ENCODE measurements at regions not wholly inside any gene's neighbourhood (a gene's known extent, or its start where the extent isn't known, plus 50 kb on each side); places are given as distances from the start of the nearest gene placed in this dataset.

DNA sequence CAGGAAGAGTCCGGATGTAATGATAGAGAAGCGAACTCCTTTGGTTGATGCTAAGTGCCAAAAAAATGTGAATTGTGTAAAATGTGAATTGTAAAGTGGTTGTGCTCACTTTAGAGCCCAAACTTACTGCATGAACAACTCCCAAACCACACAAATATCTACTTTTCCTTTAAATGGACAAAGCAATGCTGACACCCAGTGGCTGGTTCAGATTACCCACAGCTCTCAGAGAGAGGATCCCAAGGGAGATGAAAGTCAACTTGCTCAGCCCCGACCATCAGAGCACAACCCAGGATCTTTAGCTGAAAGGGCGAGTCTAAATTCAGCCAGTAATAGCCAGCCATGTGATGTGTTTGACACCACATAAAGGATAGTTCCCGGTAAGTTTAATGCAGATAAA is 133.7 kb downstream of the NMUR2 start:
- TF ChIP-seq, protein P1, sequence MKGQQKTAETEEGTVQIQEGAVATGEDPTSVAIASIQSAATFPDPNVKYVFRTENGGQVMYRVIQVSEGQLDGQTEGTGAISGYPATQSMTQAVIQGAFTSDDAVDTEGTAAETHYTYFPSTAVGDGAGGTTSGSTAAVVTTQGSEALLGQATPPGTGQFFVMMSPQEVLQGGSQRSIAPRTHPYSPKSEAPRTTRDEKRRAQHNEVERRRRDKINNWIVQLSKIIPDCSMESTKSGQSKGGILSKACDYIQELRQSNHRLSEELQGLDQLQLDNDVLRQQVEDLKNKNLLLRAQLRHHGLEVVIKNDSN (IDR thresholded peaks at IDR 0.05), result no peak
- TF ChIP-seq RAD21 (IDR thresholded peaks at IDR 0.05; ENCODE audit: low read depth), result peak; percentile 44

DNA sequence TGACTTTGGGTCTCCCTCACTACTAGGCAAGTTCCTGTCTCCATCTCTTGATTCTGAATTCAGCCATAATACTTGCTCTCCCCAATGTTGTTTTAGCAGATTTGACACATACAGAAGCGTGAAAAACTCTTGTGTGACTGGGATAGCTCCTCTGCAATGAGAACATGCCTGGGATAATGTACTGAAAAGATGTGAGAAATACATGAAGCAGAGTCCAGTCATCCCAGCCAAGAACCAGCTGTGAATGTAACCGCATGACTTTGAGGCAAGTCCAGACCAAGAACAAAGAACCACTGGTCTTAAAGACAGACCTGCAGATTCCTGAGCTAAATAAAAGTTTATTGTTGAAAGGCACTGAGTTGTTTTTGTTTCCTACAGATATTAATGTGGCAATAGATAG is 135.0 kb downstream of the NMUR2 start:
- TF ChIP-seq, protein P2, sequence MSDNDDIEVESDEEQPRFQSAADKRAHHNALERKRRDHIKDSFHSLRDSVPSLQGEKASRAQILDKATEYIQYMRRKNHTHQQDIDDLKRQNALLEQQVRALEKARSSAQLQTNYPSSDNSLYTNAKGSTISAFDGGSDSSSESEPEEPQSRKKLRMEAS (IDR thresholded peaks at IDR 0.05), result no peak
- TF ChIP-seq TCF12 (IDR thresholded peaks at IDR 0.05; ENCODE audit: low read depth), result no peak
- no peak for TF ChIP-seq FOXM1 (IDR thresholded peaks at IDR 0.05; ENCODE audit: borderline replicate concordance, low read depth)
- no peak for TF ChIP-seq CEBPB (IDR thresholded peaks at IDR 0.05)
- TF ChIP-seq NFIC (IDR thresholded peaks at IDR 0.05), result no peak
- TF ChIP-seq, protein P3, sequence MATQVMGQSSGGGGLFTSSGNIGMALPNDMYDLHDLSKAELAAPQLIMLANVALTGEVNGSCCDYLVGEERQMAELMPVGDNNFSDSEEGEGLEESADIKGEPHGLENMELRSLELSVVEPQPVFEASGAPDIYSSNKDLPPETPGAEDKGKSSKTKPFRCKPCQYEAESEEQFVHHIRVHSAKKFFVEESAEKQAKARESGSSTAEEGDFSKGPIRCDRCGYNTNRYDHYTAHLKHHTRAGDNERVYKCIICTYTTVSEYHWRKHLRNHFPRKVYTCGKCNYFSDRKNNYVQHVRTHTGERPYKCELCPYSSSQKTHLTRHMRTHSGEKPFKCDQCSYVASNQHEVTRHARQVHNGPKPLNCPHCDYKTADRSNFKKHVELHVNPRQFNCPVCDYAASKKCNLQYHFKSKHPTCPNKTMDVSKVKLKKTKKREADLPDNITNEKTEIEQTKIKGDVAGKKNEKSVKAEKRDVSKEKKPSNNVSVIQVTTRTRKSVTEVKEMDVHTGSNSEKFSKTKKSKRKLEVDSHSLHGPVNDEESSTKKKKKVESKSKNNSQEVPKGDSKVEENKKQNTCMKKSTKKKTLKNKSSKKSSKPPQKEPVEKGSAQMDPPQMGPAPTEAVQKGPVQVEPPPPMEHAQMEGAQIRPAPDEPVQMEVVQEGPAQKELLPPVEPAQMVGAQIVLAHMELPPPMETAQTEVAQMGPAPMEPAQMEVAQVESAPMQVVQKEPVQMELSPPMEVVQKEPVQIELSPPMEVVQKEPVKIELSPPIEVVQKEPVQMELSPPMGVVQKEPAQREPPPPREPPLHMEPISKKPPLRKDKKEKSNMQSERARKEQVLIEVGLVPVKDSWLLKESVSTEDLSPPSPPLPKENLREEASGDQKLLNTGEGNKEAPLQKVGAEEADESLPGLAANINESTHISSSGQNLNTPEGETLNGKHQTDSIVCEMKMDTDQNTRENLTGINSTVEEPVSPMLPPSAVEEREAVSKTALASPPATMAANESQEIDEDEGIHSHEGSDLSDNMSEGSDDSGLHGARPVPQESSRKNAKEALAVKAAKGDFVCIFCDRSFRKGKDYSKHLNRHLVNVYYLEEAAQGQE (IDR thresholded peaks at IDR 0.05; ENCODE audit: low read depth), result no peak
- no peak for TF ChIP-seq TEAD4 (IDR thresholded peaks at IDR 0.05)
- no peak for TF ChIP-seq EGR1 (IDR thresholded peaks at IDR 0.05)

DNA sequence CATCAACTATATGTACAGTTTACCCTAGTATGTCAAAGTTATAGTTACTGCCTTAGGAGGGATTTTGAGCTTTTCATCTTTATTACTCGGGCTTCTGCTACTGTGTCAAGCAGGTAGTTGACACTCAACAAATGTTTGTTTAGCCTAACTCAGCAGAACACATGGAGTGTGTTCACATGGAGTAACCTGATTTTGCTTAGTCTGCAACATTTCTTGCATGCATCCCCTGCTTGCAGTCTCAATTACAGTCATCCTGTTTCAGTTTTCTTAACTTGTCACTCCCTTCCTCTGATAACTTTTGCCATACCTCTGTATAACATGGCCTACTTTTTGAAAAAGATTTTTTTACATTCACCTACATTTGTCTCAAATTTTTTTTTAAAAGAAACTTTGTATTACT is 135.5 kb downstream of the NMUR2 start:
- TF ChIP-seq EGR1 (IDR thresholded peaks at IDR 0.05), result no peak
- no peak for TF ChIP-seq YY1 (IDR thresholded peaks at IDR 0.05; ENCODE audit: low read depth)
- TF ChIP-seq TCF12 (IDR thresholded peaks at IDR 0.05; ENCODE audit: low read depth), result no peak
- no peak for TF ChIP-seq CEBPB (IDR thresholded peaks at IDR 0.05)
- no peak for TF ChIP-seq TAF1 (IDR thresholded peaks at IDR 0.05; ENCODE audit: low read depth)
- TF ChIP-seq FOXM1 (IDR thresholded peaks at IDR 0.05; ENCODE audit: borderline replicate concordance, low read depth), result no peak
- no peak for TF ChIP-seq RAD21 (IDR thresholded peaks at IDR 0.05; ENCODE audit: low read depth)
- no peak for TF ChIP-seq TEAD4 (IDR thresholded peaks at IDR 0.05)
- TF ChIP-seq, protein P3 (IDR thresholded peaks at IDR 0.05; ENCODE audit: low read depth), result no peak
- TF ChIP-seq NFIC (IDR thresholded peaks at IDR 0.05), result no peak
- no peak for TF ChIP-seq ZBTB7A (IDR thresholded peaks at IDR 0.05; ENCODE audit: low read depth)
- TF ChIP-seq, protein P1 (IDR thresholded peaks at IDR 0.05), result no peak
- TF ChIP-seq, protein P2 (IDR thresholded peaks at IDR 0.05), result no peak
- TF ChIP-seq EP300 (IDR thresholded peaks at IDR 0.05; ENCODE audit: borderline replicate concordance), result no peak
- no peak for TF ChIP-seq CREB1 (IDR thresholded peaks at IDR 0.05; ENCODE audit: low read depth)

DNA sequence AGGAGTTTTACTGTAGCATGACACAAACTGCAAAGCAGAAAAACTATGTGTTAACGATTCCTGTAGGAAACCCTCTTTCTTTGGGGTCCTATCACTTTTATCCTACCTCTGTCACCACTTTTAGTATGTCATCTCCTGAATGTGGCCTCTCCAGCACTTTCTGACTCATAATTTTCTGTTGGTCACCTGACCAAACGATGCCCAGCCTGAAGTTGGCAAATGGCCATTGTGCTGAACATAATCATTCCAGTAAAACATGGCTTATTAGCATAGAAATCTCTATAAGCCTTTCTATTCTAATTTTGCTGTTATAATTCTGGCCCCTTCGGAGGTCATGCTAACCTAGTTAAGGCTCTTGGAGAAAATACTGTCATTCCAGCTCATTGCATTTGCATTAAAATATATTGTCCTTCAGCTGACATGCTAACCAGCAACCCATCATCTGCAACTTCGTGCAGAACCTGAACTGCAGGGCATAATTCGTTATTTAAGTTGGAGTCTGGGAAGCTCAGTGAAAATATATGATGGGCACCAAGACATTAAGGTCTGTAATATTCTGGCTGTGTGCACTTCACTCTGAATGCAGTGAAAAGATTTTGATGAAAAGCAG is 140.3 kb downstream of the NMUR2 start:
- TF ChIP-seq TEAD4 (IDR thresholded peaks at IDR 0.05) (no peak), EGR1 (IDR thresholded peaks at IDR 0.05) (no peak), NFIC (IDR thresholded peaks at IDR 0.05) (no peak), TCF12 (IDR thresholded peaks at IDR 0.05; ENCODE audit: low read depth) (no peak), RAD21 (IDR thresholded peaks at IDR 0.05; ENCODE audit: low read depth) (no peak), CEBPB (IDR thresholded peaks at IDR 0.05) (no peak), FOXM1 (IDR thresholded peaks at IDR 0.05; ENCODE audit: borderline replicate concordance, low read depth) (no peak), ZBTB7A (IDR thresholded peaks at IDR 0.05; ENCODE audit: low read depth) (no peak), EP300 (IDR thresholded peaks at IDR 0.05; ENCODE audit: borderline replicate concordance) (no peak), YY1 (IDR thresholded peaks at IDR 0.05; ENCODE audit: low read depth) (no peak), TAF1 (IDR thresholded peaks at IDR 0.05; ENCODE audit: low read depth) (no peak), CREB1 (IDR thresholded peaks at IDR 0.05; ENCODE audit: low read depth) (no peak)
- TF ChIP-seq, protein P3 (IDR thresholded peaks at IDR 0.05; ENCODE audit: low read depth), result no peak
- TF ChIP-seq, protein P2 (IDR thresholded peaks at IDR 0.05), result no peak
- TF ChIP-seq, protein P1 (IDR thresholded peaks at IDR 0.05), result no peak

All from Ishikawa (cell line).